K562 (cell line): ENCODE measurements at regions not wholly inside any gene's neighbourhood (a gene's known extent, or its start where the extent isn't known, plus 50 kb on each side); places are given as distances from the start of the nearest gene placed in this dataset.

ENCODE experiments used
- CBFA2T3 ChIP-seq: fragments of 450-650 bp; IDR thresholded peaks from 2 replicates; pipeline ENCODE4 v1.6.1; 2017
- E2F3 ChIP-seq: fragments of 250-450 bp; sonication (Bioruptor Pico); IDR thresholded peaks from 2 replicates; pipeline ENCODE4 v1.4.0; 2020; ENCODE audit warnings: mild to moderate bottlenecking
- ETS2 ChIP-seq: IDR thresholded peaks from 2 replicates; pipeline ENCODE4 v1.6.1; 2016; ENCODE audit warnings: borderline replicate concordance, missing genetic modification characterization, mild to moderate bottlenecking, moderate library complexity, missing compliant biosample characterization; ENCODE audit not compliant: poor library complexity, severe bottlenecking
- HDAC2 ChIP-seq: fragments of 450-650 bp; IDR thresholded peaks from 2 replicates; pipeline ENCODE4 v1.6.1; 2016; ENCODE audit warnings: mild to moderate bottlenecking
- MECOM ChIP-seq: fragments of 250-450 bp; sonication (Bioruptor Pico); IDR thresholded peaks from 2 replicates; pipeline ENCODE4 v1.8.0; 2022; ENCODE audit warnings: inconsistent platforms
- MYBL2 ChIP-seq, 2 experiments: fragments of 450-650 bp in 1 of 2; sonication (generic) in 1 of 2; formaldehyde crosslinking in 1 of 2; IDR thresholded peaks; 2 replicates each; pipeline versions ENCODE4 v1.6.1 to v1.8.1; 2017 to 2022; ENCODE audit warnings: borderline replicate concordance in 1 of 2, inconsistent platforms in 1 of 2, low read depth in 1 of 2, mild to moderate bottlenecking in 1 of 2, missing genetic modification reagents in 1 of 2, moderate library complexity in 1 of 2
- NCOA4 ChIP-seq: fragments of 450-650 bp; IDR thresholded peaks from 2 replicates; pipeline ENCODE4 v1.6.1; 2018; ENCODE audit warnings: mild to moderate bottlenecking; ENCODE audit not compliant: partially characterized antibody
- TF ChIP-seq, protein P1 (sequence below): fragments of 450-650 bp; IDR thresholded peaks from 2 replicates; pipeline ENCODE4 v1.6.1; 2017; ENCODE audit warnings: antibody characterized with exemption, mild to moderate bottlenecking
- TF ChIP-seq, protein P2 (sequence below): fragments of 250-450 bp; sonication (Bioruptor Pico); IDR thresholded peaks from 2 replicates; pipeline ENCODE4 v1.8.0; 2022; ENCODE audit warnings: inconsistent platforms, mild to moderate bottlenecking, moderate library complexity, borderline replicate concordance
- TF ChIP-seq, protein P3 (sequence below), 2 experiments: IDR thresholded peaks in 1 of 2; conservative IDR thresholded peaks in 1 of 2; 2 replicates each; pipeline ENCODE4 v1.6.1; 2016; ENCODE audit warnings: low read depth in 2 of 2, mild to moderate bottlenecking in 1 of 2, missing compliant biosample characterization in 1 of 2, missing genetic modification characterization in 1 of 2, moderate library complexity in 1 of 2

- TF ChIP-seq, protein P1, sequence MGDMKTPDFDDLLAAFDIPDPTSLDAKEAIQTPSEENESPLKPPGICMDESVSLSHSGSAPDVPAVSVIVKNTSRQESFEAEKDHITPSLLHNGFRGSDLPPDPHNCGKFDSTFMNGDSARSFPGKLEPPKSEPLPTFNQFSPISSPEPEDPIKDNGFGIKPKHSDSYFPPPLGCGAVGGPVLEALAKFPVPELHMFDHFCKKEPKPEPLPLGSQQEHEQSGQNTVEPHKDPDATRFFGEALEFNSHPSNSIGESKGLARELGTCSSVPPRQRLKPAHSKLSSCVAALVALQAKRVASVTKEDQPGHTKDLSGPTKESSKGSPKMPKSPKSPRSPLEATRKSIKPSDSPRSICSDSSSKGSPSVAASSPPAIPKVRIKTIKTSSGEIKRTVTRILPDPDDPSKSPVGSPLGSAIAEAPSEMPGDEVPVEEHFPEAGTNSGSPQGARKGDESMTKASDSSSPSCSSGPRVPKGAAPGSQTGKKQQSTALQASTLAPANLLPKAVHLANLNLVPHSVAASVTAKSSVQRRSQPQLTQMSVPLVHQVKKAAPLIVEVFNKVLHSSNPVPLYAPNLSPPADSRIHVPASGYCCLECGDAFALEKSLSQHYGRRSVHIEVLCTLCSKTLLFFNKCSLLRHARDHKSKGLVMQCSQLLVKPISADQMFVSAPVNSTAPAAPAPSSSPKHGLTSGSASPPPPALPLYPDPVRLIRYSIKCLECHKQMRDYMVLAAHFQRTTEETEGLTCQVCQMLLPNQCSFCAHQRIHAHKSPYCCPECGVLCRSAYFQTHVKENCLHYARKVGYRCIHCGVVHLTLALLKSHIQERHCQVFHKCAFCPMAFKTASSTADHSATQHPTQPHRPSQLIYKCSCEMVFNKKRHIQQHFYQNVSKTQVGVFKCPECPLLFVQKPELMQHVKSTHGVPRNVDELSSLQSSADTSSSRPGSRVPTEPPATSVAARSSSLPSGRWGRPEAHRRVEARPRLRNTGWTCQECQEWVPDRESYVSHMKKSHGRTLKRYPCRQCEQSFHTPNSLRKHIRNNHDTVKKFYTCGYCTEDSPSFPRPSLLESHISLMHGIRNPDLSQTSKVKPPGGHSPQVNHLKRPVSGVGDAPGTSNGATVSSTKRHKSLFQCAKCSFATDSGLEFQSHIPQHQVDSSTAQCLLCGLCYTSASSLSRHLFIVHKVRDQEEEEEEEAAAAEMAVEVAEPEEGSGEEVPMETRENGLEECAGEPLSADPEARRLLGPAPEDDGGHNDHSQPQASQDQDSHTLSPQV, result 0 out of 2 replicates have a peak, but pooled peaks have one; percentile 41
- TF ChIP-seq NCOA4 (no peak), E2F3 (no peak), MYBL2 (IDR thresholded peaks at IDR 0.05; ENCODE audit: low read depth) (peak; percentile 56; the same call in 1 of the 2 replicates), MYBL2 (CRISPR knock-in tag; IDR thresholded peaks at IDR 0.05; ENCODE audit: borderline replicate concordance) (no peak), CBFA2T3 (0 out of 2 replicates have a peak, but pooled peaks have one; percentile 4), MECOM (CRISPR knock-in tag) (no peak), ETS2 (tag) (no peak), HDAC2 (no peak)
- TF ChIP-seq, protein P2, sequence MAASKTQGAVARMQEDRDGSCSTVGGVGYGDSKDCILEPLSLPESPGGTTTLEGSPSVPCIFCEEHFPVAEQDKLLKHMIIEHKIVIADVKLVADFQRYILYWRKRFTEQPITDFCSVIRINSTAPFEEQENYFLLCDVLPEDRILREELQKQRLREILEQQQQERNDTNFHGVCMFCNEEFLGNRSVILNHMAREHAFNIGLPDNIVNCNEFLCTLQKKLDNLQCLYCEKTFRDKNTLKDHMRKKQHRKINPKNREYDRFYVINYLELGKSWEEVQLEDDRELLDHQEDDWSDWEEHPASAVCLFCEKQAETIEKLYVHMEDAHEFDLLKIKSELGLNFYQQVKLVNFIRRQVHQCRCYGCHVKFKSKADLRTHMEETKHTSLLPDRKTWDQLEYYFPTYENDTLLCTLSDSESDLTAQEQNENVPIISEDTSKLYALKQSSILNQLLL (CRISPR knock-in tag), result no peak
- TF ChIP-seq, protein P3, sequence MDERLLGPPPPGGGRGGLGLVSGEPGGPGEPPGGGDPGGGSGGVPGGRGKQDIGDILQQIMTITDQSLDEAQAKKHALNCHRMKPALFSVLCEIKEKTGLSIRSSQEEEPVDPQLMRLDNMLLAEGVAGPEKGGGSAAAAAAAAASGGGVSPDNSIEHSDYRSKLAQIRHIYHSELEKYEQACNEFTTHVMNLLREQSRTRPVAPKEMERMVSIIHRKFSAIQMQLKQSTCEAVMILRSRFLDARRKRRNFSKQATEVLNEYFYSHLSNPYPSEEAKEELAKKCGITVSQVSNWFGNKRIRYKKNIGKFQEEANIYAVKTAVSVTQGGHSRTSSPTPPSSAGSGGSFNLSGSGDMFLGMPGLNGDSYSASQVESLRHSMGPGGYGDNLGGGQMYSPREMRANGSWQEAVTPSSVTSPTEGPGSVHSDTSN (CRISPR knock-in tag; IDR thresholded peaks at IDR 0.05; ENCODE audit: low read depth), result no peak
- TF ChIP-seq, protein P3 (tag; conservative IDR thresholded peaks at IDR 0.05; ENCODE audit: low read depth), result peak; percentile 49
Measured at GRCh38 chr6:100176311-100176950, 182.4 kb upstream of the MCHR2 start (continued).
